ENCODE measurements at regions not wholly inside any gene's neighbourhood (a gene's known extent, or its start where the extent isn't known, plus 50 kb on each side); places are given as distances from the start of the nearest gene placed in this dataset.

DNA sequence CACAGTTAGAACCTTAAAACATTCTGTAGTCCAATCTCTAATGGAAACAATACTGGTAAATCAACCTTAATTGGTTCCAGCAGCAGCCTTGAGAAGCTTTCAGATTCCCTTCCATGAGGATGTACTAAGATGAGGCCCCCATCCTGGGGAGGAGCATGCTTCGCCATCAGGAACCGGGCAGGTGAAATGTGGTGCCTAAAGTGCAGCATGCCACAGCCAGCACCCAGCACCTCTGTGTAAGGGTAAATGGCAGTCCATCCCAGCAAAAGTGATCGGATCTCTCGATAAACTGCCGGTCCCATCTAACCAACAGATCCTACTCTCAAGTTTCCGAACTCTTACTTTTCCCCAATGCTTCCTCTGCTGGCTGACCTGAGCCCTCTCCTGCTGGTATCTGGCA, 166.3 kb upstream of the PDE10A start:
- no peaks in the 10 kb centered on the region for H3K9me3 ChIP-seq (ENCODE audit: control insufficient read depth, insufficient read depth, low read length)
- H2BK120ac ChIP-seq (ENCODE audit: low read depth, low read length): no peak overlapping the region
- H3K4ac ChIP-seq (ENCODE audit: low read depth, low read length): no peak overlapping the region
- no peak overlapping the region for H3K9ac ChIP-seq (ENCODE audit: low read depth, low read length)
- H4K20me1 ChIP-seq (ENCODE audit: insufficient read depth, low read length): no peaks in the 10 kb centered on the region; the same call in 1 of the 2 replicates
- H3K9me1 ChIP-seq (ENCODE audit: insufficient read depth, low read length): no peaks in the 10 kb centered on the region
- BruUV-seq (replicated peaks): no TSS peak
- no peak overlapping the region for H4K5ac ChIP-seq (ENCODE audit: low read depth, low read length)
- H2AFZ ChIP-seq (replicated peaks; ENCODE audit: low read length, poor library complexity): no peak overlapping the region
- no peaks in the 10 kb centered on the region for H3K4me1 ChIP-seq (ENCODE audit: control insufficient read depth, insufficient read depth, low read length)
- H3K27ac ChIP-seq (ENCODE audit: insufficient read depth, low read length): no peak overlapping the region
- H4K8ac ChIP-seq (ENCODE audit: low read depth in 2 of 2, low read length in 2 of 2): no peak overlapping the region
- in situ Hi-C loops (cut with MboI; ENCODE audit: low sequenced_read_pairs) (no loop called here), dilution Hi-C loops (cut with HindIII; ENCODE audit: low sequenced_read_pairs, unreplicated experiment) (no loop called here), intact Hi-C loops (cut with micrococcal nuclease) (no loop called here)
- no peak overlapping the region for H3K4me3 ChIP-seq (ENCODE audit: insufficient read depth, low read depth, low read length)
- H3K23ac ChIP-seq (ENCODE audit: low read depth, low read length): no peak overlapping the region
- no peak overlapping the region for H3K4me2 ChIP-seq (ENCODE audit: low read depth, low read length)
- H2BK20ac ChIP-seq (ENCODE audit: low read depth, low read length): no peak overlapping the region
- H2AK5ac ChIP-seq (ENCODE audit: low read depth, low read length): no peak overlapping the region
- H3K56ac ChIP-seq (ENCODE audit: extremely low read depth, insufficient read depth, low read length): no peak overlapping the region
- no peaks in the 10 kb centered on the region for H3K79me1 ChIP-seq (ENCODE audit: low read depth in 1 of 2, low read length in 2 of 2)
- ChIA-PET POLR2A (ENCODE audit: unreplicated experiment) (no interaction called here), CTCF (interaction anchor here (1.0 kb wide), 1 partner anchor 17 kb away, joined by 3 read pairs; no protein-coding TSS in a partner anchor)
- H2AK9ac ChIP-seq (replicated peaks; ENCODE audit: low read depth, low read length, poor library complexity): no peak overlapping the region
- 92% methylated on average over 5 of the region's 6 CpGs; no CpG with 5 or more reads in 1 of the 2 experiments for WGBS, 2 experiments (ENCODE audit: extremely low coverage in 2 of 2, insufficient read length in 1 of 2)
- H3K14ac ChIP-seq (replicated peaks; ENCODE audit: low read depth, low read length): no peak overlapping the region
- no peak for DNase-seq
- H2BK5ac ChIP-seq (ENCODE audit: low read depth, low read length, poor library complexity, severe bottlenecking): no peak overlapping the region
- peaks cover 2% of the 10 kb centered on the region for H3K36me3 ChIP-seq (ENCODE audit: control insufficient read depth, insufficient read depth, low read length)
- no peak overlapping the region for H4K91ac ChIP-seq (ENCODE audit: insufficient read depth, low read depth, low read length)
- H3K27me3 ChIP-seq (ENCODE audit: control insufficient read depth, insufficient read depth, low read length): no peaks in the 10 kb centered on the region
- ATAC-seq (ENCODE audit: low read depth): no peak
- H3K18ac ChIP-seq (ENCODE audit: low read depth, low read length): no peak overlapping the region
- no peak overlapping the region for H2BK15ac ChIP-seq (ENCODE audit: low read depth, low read length)
- TF ChIP-seq POLR2A (IDR thresholded peaks at IDR 0.05; ENCODE audit: low read depth, low read length) (no peak), RAD21 (IDR thresholded peaks at IDR 0.05; ENCODE audit: low read length) (no peak), NFE2L2 (IDR thresholded peaks at IDR 0.05; ENCODE audit: low read depth, low read length) (no peak), CEBPB (IDR thresholded peaks at IDR 0.05; ENCODE audit: low read depth, low read length) (no peak), MAZ (IDR thresholded peaks at IDR 0.05; ENCODE audit: borderline replicate concordance, low read depth, low read length) (no peak), MAFK (IDR thresholded peaks at IDR 0.05; ENCODE audit: low read depth, low read length) (no peak), CHD1 (IDR thresholded peaks at IDR 0.05; ENCODE audit: low read depth, low read length) (no peak), RFX5 (IDR thresholded peaks at IDR 0.05; ENCODE audit: low read depth, low read length) (no peak), FOS (IDR thresholded peaks at IDR 0.05; ENCODE audit: low read depth, low read length) (no peak), BHLHE40 (IDR thresholded peaks at IDR 0.05; ENCODE audit: low read depth, low read length) (no peak), MXI1 (IDR thresholded peaks at IDR 0.05; ENCODE audit: borderline replicate concordance, low read depth, low read length) (no peak), SMC3 (IDR thresholded peaks at IDR 0.05; ENCODE audit: low read depth, low read length) (no peak), RCOR1 (IDR thresholded peaks at IDR 0.05; ENCODE audit: insufficient replicate concordance, low read length) (no peak)
- TF ChIP-seq, protein P1, sequence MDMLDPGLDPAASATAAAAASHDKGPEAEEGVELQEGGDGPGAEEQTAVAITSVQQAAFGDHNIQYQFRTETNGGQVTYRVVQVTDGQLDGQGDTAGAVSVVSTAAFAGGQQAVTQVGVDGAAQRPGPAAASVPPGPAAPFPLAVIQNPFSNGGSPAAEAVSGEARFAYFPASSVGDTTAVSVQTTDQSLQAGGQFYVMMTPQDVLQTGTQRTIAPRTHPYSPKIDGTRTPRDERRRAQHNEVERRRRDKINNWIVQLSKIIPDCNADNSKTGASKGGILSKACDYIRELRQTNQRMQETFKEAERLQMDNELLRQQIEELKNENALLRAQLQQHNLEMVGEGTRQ (IDR thresholded peaks at IDR 0.05; ENCODE audit: low read depth, low read length): no peak
- TF ChIP-seq, protein P2, sequence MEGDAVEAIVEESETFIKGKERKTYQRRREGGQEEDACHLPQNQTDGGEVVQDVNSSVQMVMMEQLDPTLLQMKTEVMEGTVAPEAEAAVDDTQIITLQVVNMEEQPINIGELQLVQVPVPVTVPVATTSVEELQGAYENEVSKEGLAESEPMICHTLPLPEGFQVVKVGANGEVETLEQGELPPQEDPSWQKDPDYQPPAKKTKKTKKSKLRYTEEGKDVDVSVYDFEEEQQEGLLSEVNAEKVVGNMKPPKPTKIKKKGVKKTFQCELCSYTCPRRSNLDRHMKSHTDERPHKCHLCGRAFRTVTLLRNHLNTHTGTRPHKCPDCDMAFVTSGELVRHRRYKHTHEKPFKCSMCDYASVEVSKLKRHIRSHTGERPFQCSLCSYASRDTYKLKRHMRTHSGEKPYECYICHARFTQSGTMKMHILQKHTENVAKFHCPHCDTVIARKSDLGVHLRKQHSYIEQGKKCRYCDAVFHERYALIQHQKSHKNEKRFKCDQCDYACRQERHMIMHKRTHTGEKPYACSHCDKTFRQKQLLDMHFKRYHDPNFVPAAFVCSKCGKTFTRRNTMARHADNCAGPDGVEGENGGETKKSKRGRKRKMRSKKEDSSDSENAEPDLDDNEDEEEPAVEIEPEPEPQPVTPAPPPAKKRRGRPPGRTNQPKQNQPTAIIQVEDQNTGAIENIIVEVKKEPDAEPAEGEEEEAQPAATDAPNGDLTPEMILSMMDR (conservative IDR thresholded peaks at IDR 0.05; ENCODE audit: low read depth, low read length): no peak
- TF ChIP-seq, protein P3, sequence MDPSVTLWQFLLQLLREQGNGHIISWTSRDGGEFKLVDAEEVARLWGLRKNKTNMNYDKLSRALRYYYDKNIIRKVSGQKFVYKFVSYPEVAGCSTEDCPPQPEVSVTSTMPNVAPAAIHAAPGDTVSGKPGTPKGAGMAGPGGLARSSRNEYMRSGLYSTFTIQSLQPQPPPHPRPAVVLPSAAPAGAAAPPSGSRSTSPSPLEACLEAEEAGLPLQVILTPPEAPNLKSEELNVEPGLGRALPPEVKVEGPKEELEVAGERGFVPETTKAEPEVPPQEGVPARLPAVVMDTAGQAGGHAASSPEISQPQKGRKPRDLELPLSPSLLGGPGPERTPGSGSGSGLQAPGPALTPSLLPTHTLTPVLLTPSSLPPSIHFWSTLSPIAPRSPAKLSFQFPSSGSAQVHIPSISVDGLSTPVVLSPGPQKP (IDR thresholded peaks at IDR 0.05; ENCODE audit: borderline replicate concordance, low read depth, low read length): no peak
